Neural progenitor cell (in vitro differentiated cells): ENCODE measurements at regions not wholly inside any gene's neighbourhood (a gene's known extent, or its start where the extent isn't known, plus 50 kb on each side); places are given as distances from the start of the nearest gene placed in this dataset.

Source experiments
- DNase-seq: peaks from one replicate; pipeline ENCODE4 v3.0.0-alpha.2; 2016; ENCODE audit warnings: low spot score
- H2AFZ ChIP-seq: fragments of 200-600 bp; sonication (generic); replicated peaks from 2 replicates; pipeline ENCODE4 v1.6.1; 2016; ENCODE audit warnings: antibody characterized with exemption
- H3F3A ChIP-seq: fragments of 200-600 bp; sonication (generic); 2 replicates; pipeline ENCODE4 v1.6.1; 2016; ENCODE audit warnings: antibody characterized with exemption, low read depth
- H3K27ac ChIP-seq: fragments of 200-600 bp; sonication (generic); 2 replicates; pipeline ENCODE4 v1.5.1; 2016; ENCODE audit warnings: mild to moderate bottlenecking
- H3K27me3 ChIP-seq: fragments of 200-600 bp; sonication (generic); 2 replicates; pipeline ENCODE4 v1.6.1; 2016; ENCODE audit warnings: mild to moderate bottlenecking, moderate library complexity
- H3K36me3 ChIP-seq: fragments of 200-600 bp; sonication (generic); 2 replicates; pipeline ENCODE4 v1.5.1; 2016
- H3K4me1 ChIP-seq: fragments of 200-600 bp; sonication (generic); 2 replicates; pipeline ENCODE4 v1.6.1; 2016; ENCODE audit warnings: mixed run types
- H3K4me2 ChIP-seq: fragments of 200-600 bp; sonication (generic); 2 replicates; pipeline ENCODE4 v1.6.1; 2016
- H3K4me3 ChIP-seq: fragments of 200-600 bp; sonication (generic); 2 replicates; pipeline ENCODE4 v1.5.1; 2016
- H3K79me2 ChIP-seq: fragments of 200-600 bp; sonication (generic); 2 replicates; pipeline ENCODE4 v1.6.1; 2016; ENCODE audit warnings: low read depth
- H3K9ac ChIP-seq: fragments of 200-600 bp; sonication (generic); 2 replicates; pipeline ENCODE4 v1.6.1; 2016
- H3K9me3 ChIP-seq: fragments of 200-600 bp; sonication (generic); 2 replicates; pipeline ENCODE4 v1.5.1; 2016; ENCODE audit warnings: low read depth
- H4K20me1 ChIP-seq: fragments of 200-600 bp; sonication (generic); 2 replicates; pipeline ENCODE4 v1.6.1; 2016; ENCODE audit warnings: low read depth
- H3K27ac Mint-ChIP-seq: 3 replicates; pipeline ENCODE4 v1.8.0; 2021; ENCODE audit warnings: mixed read lengths
- H3K27me3 Mint-ChIP-seq: 2 replicates; pipeline ENCODE4 v1.8.0; 2022; ENCODE audit warnings: low read depth, mild to moderate bottlenecking, inconsistent platforms, moderate library complexity, mixed read lengths; ENCODE audit not compliant: insufficient read depth
- H3K36me3 Mint-ChIP-seq: 3 replicates; pipeline ENCODE4 v1.8.0; 2021; ENCODE audit warnings: mixed read lengths
- H3K4me1 Mint-ChIP-seq: 3 replicates; pipeline ENCODE4 v1.8.0; 2021; ENCODE audit warnings: mixed read lengths
- H3K4me3 Mint-ChIP-seq: 3 replicates; pipeline ENCODE4 v1.8.0; 2021; ENCODE audit warnings: mild to moderate bottlenecking, moderate library complexity, mixed read lengths
- H3K9me3 Mint-ChIP-seq: 3 replicates; pipeline ENCODE4 v1.8.0; 2020; ENCODE audit warnings: mixed read lengths
- EZH2 ChIP-seq: fragments of 200-600 bp; sonication (generic); IDR thresholded peaks from 2 replicates; pipeline ENCODE4 v1.6.1; 2017; ENCODE audit warnings: antibody characterized with exemption, mild to moderate bottlenecking, moderate library complexity
- EZH2phosphoT487 ChIP-seq: fragments of 200-600 bp; sonication (generic); IDR thresholded peaks from 2 replicates; pipeline ENCODE4 v1.6.1; 2017; ENCODE audit warnings: antibody characterized with exemption
- TF ChIP-seq, protein P1 (sequence below): fragments of 200-600 bp; sonication (generic); IDR thresholded peaks from 2 replicates; pipeline ENCODE4 v1.5.1; 2017; ENCODE audit warnings: antibody characterized with exemption, mild to moderate bottlenecking

- peaks cover 7% of the 10 kb centered on the region for H3K4me1 ChIP-seq
- H3K9ac ChIP-seq, result no peak overlapping the region
- H3K9me3 ChIP-seq, result no peaks in the 10 kb centered on the region
- H3F3A ChIP-seq, result no peaks in the 10 kb centered on the region
- H3K27ac ChIP-seq, result no peak overlapping the region
- no peak for DNase-seq
- H3K4me2 ChIP-seq, result no peak overlapping the region
- TF ChIP-seq, protein P1, sequence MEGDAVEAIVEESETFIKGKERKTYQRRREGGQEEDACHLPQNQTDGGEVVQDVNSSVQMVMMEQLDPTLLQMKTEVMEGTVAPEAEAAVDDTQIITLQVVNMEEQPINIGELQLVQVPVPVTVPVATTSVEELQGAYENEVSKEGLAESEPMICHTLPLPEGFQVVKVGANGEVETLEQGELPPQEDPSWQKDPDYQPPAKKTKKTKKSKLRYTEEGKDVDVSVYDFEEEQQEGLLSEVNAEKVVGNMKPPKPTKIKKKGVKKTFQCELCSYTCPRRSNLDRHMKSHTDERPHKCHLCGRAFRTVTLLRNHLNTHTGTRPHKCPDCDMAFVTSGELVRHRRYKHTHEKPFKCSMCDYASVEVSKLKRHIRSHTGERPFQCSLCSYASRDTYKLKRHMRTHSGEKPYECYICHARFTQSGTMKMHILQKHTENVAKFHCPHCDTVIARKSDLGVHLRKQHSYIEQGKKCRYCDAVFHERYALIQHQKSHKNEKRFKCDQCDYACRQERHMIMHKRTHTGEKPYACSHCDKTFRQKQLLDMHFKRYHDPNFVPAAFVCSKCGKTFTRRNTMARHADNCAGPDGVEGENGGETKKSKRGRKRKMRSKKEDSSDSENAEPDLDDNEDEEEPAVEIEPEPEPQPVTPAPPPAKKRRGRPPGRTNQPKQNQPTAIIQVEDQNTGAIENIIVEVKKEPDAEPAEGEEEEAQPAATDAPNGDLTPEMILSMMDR, result no peak
- TF ChIP-seq EZH2phosphoT487, result no peak
- TF ChIP-seq EZH2, result no peak
- no peaks in the 10 kb centered on the region for H3K36me3 Mint-ChIP-seq
- no peak overlapping the region for H3K27ac Mint-ChIP-seq
- H3K27me3 ChIP-seq, result no peaks in the 10 kb centered on the region
- H3K4me1 Mint-ChIP-seq, result no peaks in the 10 kb centered on the region
- no peaks in the 10 kb centered on the region for H3K79me2 ChIP-seq
- no peaks in the 10 kb centered on the region for H3K9me3 Mint-ChIP-seq
- no peaks in the 10 kb centered on the region for H4K20me1 ChIP-seq
- H3K4me3 Mint-ChIP-seq, result no peak overlapping the region
- H3K27me3 Mint-ChIP-seq, result peaks cover 2% of the 10 kb centered on the region
- no peak overlapping the region for H2AFZ ChIP-seq
- no peaks in the 10 kb centered on the region for H3K36me3 ChIP-seq
- no peak overlapping the region for H3K4me3 ChIP-seq
Observed at GRCh38 chr2:220346919-220347318, 719.5 kb downstream of the SLC4A3 start.

DNA sequence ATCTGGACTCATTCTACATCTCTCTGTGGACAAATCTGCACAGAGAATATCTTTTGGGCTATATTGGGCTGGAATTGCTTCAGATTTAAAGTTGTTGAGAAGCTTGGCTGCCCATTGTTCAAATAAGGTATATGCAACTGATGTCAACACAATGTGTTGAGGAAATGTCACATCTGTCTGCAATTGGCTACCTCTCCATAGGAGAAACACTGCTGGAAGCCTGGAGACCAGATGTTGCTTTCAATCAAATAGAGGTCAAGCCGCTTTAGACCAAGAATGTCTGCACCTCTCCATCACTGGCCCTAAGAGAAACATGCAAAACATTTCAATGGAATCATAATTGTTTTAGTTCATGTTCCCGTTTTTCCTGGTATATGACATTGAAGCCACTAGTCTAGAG, 720.2 kb downstream of the SLC4A3 start:
- Histone ChIP-seq H3K9ac (no peak overlapping the region), H3K36me3 (no peaks in the 10 kb centered on the region), H3F3A (no peaks in the 10 kb centered on the region), H3K4me3 (no peak overlapping the region), H3K27me3 (no peaks in the 10 kb centered on the region), H3K79me2 (no peaks in the 10 kb centered on the region), H3K27ac (no peak overlapping the region), H3K4me2 (no peak overlapping the region), H2AFZ (no peak overlapping the region), H4K20me1 (no peaks in the 10 kb centered on the region), H3K9me3 (no peaks in the 10 kb centered on the region), H3K4me1 (peaks cover 7% of the 10 kb centered on the region)
- Mint-ChIP-seq H3K4me3 (no peak overlapping the region), H3K27ac (no peak overlapping the region), H3K9me3 (no peaks in the 10 kb centered on the region), H3K27me3 (peaks cover 2% of the 10 kb centered on the region), H3K4me1 (no peaks in the 10 kb centered on the region), H3K36me3 (no peaks in the 10 kb centered on the region)
- TF ChIP-seq EZH2 (no peak), EZH2phosphoT487 (no peak)
- TF ChIP-seq, protein P1, result no peak
- no peak for DNase-seq

GRCh38 chr2:220348206-220348605, 720.8 kb downstream of the SLC4A3 start:
- TF ChIP-seq EZH2, result no peak
- TF ChIP-seq, protein P1, result no peak
- no peak for TF ChIP-seq EZH2phosphoT487
- no peaks in the 10 kb centered on the region for H3K27me3 ChIP-seq
- peaks cover 4% of the 10 kb centered on the region for H3K27me3 Mint-ChIP-seq
- no peak overlapping the region for H3K4me3 Mint-ChIP-seq
- H3K4me3 ChIP-seq, result no peak overlapping the region
- H3F3A ChIP-seq, result no peaks in the 10 kb centered on the region
- no peak overlapping the region for H2AFZ ChIP-seq
- no peaks in the 10 kb centered on the region for H3K36me3 Mint-ChIP-seq
- no peaks in the 10 kb centered on the region for H3K9me3 Mint-ChIP-seq
- H3K27ac ChIP-seq, result no peak overlapping the region
- no peaks in the 10 kb centered on the region for H3K36me3 ChIP-seq
- H3K9me3 ChIP-seq, result no peaks in the 10 kb centered on the region
- no peaks in the 10 kb centered on the region for H3K79me2 ChIP-seq
- no peak overlapping the region for H3K4me2 ChIP-seq
- peaks cover 7% of the 10 kb centered on the region for H3K4me1 ChIP-seq
- DNase-seq, result no peak
- no peaks in the 10 kb centered on the region for H4K20me1 ChIP-seq
- H3K27ac Mint-ChIP-seq, result no peak overlapping the region
- no peak overlapping the region for H3K9ac ChIP-seq
- no peaks in the 10 kb centered on the region for H3K4me1 Mint-ChIP-seq

DNA sequence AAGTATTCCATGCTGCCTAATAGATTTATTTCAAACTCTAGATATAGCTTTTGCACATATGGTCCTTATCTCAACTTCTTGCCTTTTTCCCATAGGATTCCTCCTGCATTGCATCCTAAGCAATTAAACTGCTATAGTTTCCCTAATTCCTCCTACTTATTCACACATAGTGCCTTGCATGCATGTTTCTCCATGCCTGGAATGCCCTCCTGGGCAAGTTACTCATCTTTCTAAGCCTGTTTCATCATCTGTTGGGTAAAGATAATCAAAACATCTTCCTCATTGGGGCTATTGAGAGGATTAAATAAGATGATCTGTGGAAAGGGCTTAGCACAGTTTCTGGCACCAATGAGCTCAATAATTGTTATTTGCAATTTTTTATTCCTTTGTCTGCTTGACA, 726.5 kb downstream of the SLC4A3 start:
- H3K4me1 Mint-ChIP-seq, result no peaks in the 10 kb centered on the region
- H3K36me3 ChIP-seq, result no peaks in the 10 kb centered on the region
- no peaks in the 10 kb centered on the region for H3K27me3 ChIP-seq
- H3K9me3 ChIP-seq, result no peaks in the 10 kb centered on the region
- no peak for TF ChIP-seq EZH2
- no peaks in the 10 kb centered on the region for H3K9me3 Mint-ChIP-seq
- H3K4me3 Mint-ChIP-seq, result no peak overlapping the region
- no peak overlapping the region for H3K4me2 ChIP-seq
- H3K36me3 Mint-ChIP-seq, result no peaks in the 10 kb centered on the region
- no peak overlapping the region for H3K9ac ChIP-seq
- no peak overlapping the region for H3K27ac Mint-ChIP-seq
- no peaks in the 10 kb centered on the region for H3F3A ChIP-seq
- H3K27me3 Mint-ChIP-seq, result peaks cover 5% of the 10 kb centered on the region
- no peak overlapping the region for H2AFZ ChIP-seq
- no peak for DNase-seq
- H3K27ac ChIP-seq, result no peak overlapping the region
- no peaks in the 10 kb centered on the region for H4K20me1 ChIP-seq
- H3K4me1 ChIP-seq, result no peaks in the 10 kb centered on the region
- no peaks in the 10 kb centered on the region for H3K79me2 ChIP-seq
- H3K4me3 ChIP-seq, result no peak overlapping the region
